T-cell (primary cell): ENCODE measurements at regions not wholly inside any gene's neighbourhood (a gene's known extent, or its start where the extent isn't known, plus 50 kb on each side); places are given as distances from the start of the nearest gene placed in this dataset.

ENCODE experiments used
- ATAC-seq, 4 experiments: fragments of 200-7000 bp in 3 of 4; fragments of 150-1000 bp in 1 of 4; cut with Tn5 transposase; replicated peaks in 1 of 4; 1 replicate in 3 of 4; 2 replicates in 1 of 4; pipeline ENCODE4 v1.10.0; 2021; ENCODE audit warnings: moderate library complexity in 3 of 4, mild to moderate bottlenecking in 2 of 4, moderate number of reproducible peaks in 1 of 4
- CTCF ChIA-PET, 2 donors: fragments of 300-600 bp; sonication (Branson Sonifier 250); formaldehyde crosslinking; loops; one replicate each; lab custom pipeline; 2022; ENCODE audit warnings: antibody characterized with exemption in 2 of 2; lab: Charles Lee
- POLR2A ChIA-PET, 2 donors: fragments of 300-600 bp; sonication (Branson Sonifier 250); formaldehyde crosslinking; loops; one replicate each; lab custom pipeline; 2022; ENCODE audit warnings: antibody characterized with exemption in 2 of 2; lab: Charles Lee
- DNase-seq, 35 experiments: peaks; one replicate each; pipeline versions ENCODE4 v3.0.0 to v3.0.0-alpha.2; 2013 to 2023
- H3K27ac ChIP-seq: one replicate; pipeline ENCODE4 v1.5.1; 2013; ENCODE audit warnings: low read length
- H3K27me3 ChIP-seq, 2 experiments: replicated peaks in 1 of 2; 1 replicate in 1 of 2; 2 replicates in 1 of 2; pipeline versions ENCODE4 v1.6.1 to v1.7.0; 2013; ENCODE audit warnings: low read length in 1 of 2, mixed read lengths in 1 of 2; ENCODE audit not compliant: control insufficient read depth in 2 of 2, insufficient read depth in 2 of 2; ENCODE audit errors: extremely low read depth in 1 of 2
- H3K36me3 ChIP-seq, 2 donors: 1 replicate in 1 of 2; 2 replicates in 1 of 2; pipeline versions ENCODE4 v1.6.1 to v1.7.0; 2013; ENCODE audit warnings: low read length in 1 of 2; ENCODE audit not compliant: control insufficient read depth in 2 of 2, insufficient read depth in 1 of 2; ENCODE audit errors: extremely low read depth in 1 of 2
- H3K4me1 ChIP-seq, 2 experiments: 1 replicate in 1 of 2; 2 replicates in 1 of 2; pipeline versions ENCODE4 v1.6.1 to v1.7.0; 2013; ENCODE audit warnings: low read length in 2 of 2, mixed read lengths in 1 of 2; ENCODE audit not compliant: insufficient read depth in 2 of 2, control insufficient read depth in 1 of 2; ENCODE audit errors: extremely low read depth in 1 of 2
- H3K4me3 ChIP-seq, 2 donors: 1 replicate in 1 of 2; 2 replicates in 1 of 2; pipeline versions ENCODE4 v1.5.1 to v1.7.0; 2013; ENCODE audit warnings: mild to moderate bottlenecking in 2 of 2, low read length in 1 of 2, moderate library complexity in 1 of 2; ENCODE audit not compliant: control insufficient read depth in 1 of 2; ENCODE audit errors: extremely low read depth in 1 of 2
- H3K9me3 ChIP-seq: 2 replicates; pipeline ENCODE4 v1.7.0; 2013
- H3K27ac Mint-ChIP-seq, 2 donors: one replicate each; pipeline ENCODE4 v1.8.0; 2020 to 2021; ENCODE audit warnings: mild to moderate bottlenecking in 2 of 2, mixed read lengths in 2 of 2
- H3K27me3 Mint-ChIP-seq, 2 donors: one replicate each; pipeline ENCODE4 v1.8.0; 2021 to 2022; ENCODE audit warnings: mixed read lengths in 2 of 2
- H3K36me3 Mint-ChIP-seq: one replicate; pipeline ENCODE4 v1.8.0; 2021; ENCODE audit warnings: mixed read lengths
- H3K4me1 Mint-ChIP-seq, 3 donors: one replicate each; pipeline ENCODE4 v1.8.0; 2020 to 2022; ENCODE audit warnings: mixed read lengths in 3 of 3, mild to moderate bottlenecking in 1 of 3
- H3K4me3 Mint-ChIP-seq, 3 donors: one replicate each; pipeline ENCODE4 v1.8.0; 2020 to 2022; ENCODE audit warnings: mild to moderate bottlenecking in 3 of 3, mixed read lengths in 3 of 3, moderate library complexity in 3 of 3
- H3K9me3 Mint-ChIP-seq, 3 donors: one replicate each; pipeline ENCODE4 v1.8.0; 2020 to 2022; ENCODE audit warnings: mixed read lengths in 3 of 3
- WGBS: methylation state at CpG from one replicate; pipeline ENCODE4 v1.1.5; 2013; ENCODE audit warnings: missing lambda C conversion rate; ENCODE audit not compliant: insufficient coverage; 5-methylcytosine and 5-hydroxymethylcytosine counted together

GRCh38 chr15:70526221-70526973 is 237.0 kb downstream of the UACA start:
- peaks cover 34 to 52% of the 10 kb centered on the region in 2 experiments for H3K4me1 ChIP-seq
- CTCF ChIA-PET, result interaction anchor here in 1 of 2 donors (0.8 kb wide), 1 partner anchor 9 kb away, joined by 3 read pairs; no protein-coding TSS in a partner anchor
- H3K36me3 ChIP-seq, result peaks cover 0 to 4% of the 10 kb centered on the region in 2 donors
- H3K27ac ChIP-seq, result no peak overlapping the region
- H3K4me1 Mint-ChIP-seq, result peaks cover 66 to 76% (median 69%) of the 10 kb centered on the region in 3 donors
- H3K4me3 ChIP-seq, result no peak overlapping the region
- peak in 2 of 35 experiments; percentile 19 to 35 for DNase-seq
- WGBS, result 76% methylated on average over 10 of the region's 12 CpGs
- no peak overlapping the region for H3K4me3 Mint-ChIP-seq
- no peaks in the 10 kb centered on the region for H3K9me3 Mint-ChIP-seq
- POLR2A ChIA-PET, result interaction anchor here in 1 of 2 donors (0.6 kb wide), 1 partner anchor 428 kb away, joined by 6 read pairs; no protein-coding TSS in a partner anchor
- H3K36me3 Mint-ChIP-seq, result peaks cover 3% of the 10 kb centered on the region
- H3K9me3 ChIP-seq, result no peaks in the 10 kb centered on the region
- ATAC-seq, result no peak
- no peaks in the 10 kb centered on the region for H3K27me3 ChIP-seq
- no peaks in the 10 kb centered on the region for H3K27me3 Mint-ChIP-seq
- peak overlapping the region in 1 of 2 donors; percentile 24 for H3K27ac Mint-ChIP-seq

- H3K4me3 Mint-ChIP-seq, result no peak overlapping the region
- POLR2A ChIA-PET, result no interaction called here
- WGBS, result 100% methylated on average over 1 of the region's 1 CpG
These were observed 237.8 kb downstream of the UACA start for GRCh38 chr15:70525551-70525950.

GRCh38 chr15:70524470-70524869 is 238.9 kb downstream of the UACA start:
- Mint-ChIP-seq H3K27ac (peak overlapping the region in 1 of 2 donors; percentile 7), H3K9me3 (no peaks in the 10 kb centered on the region), H3K36me3 (peaks cover 3% of the 10 kb centered on the region), H3K4me3 (no peak overlapping the region), H3K4me1 (peaks cover 49 to 59% (median 52%) of the 10 kb centered on the region in 3 donors), H3K27me3 (no peaks in the 10 kb centered on the region)
- DNase-seq (no peak), ATAC-seq (no peak)
- H3K36me3 ChIP-seq, result peaks cover 0 to 4% of the 10 kb centered on the region in 2 donors
- ChIA-PET POLR2A (no interaction called here), CTCF (no interaction called here)
- no peak overlapping the region for H3K4me3 ChIP-seq
- H3K9me3 ChIP-seq, result no peaks in the 10 kb centered on the region
- peaks cover 0 to 3% of the 10 kb centered on the region in 2 experiments for H3K27me3 ChIP-seq
- peaks cover 26 to 37% of the 10 kb centered on the region in 2 experiments for H3K4me1 ChIP-seq
- WGBS, result 100% methylated on average over 1 of the region's 6 CpGs
- H3K27ac ChIP-seq, result no peak overlapping the region

More at GRCh38 chr15:70525551-70525950, 237.8 kb downstream of the UACA start:
- H3K36me3 ChIP-seq, result peaks cover 0 to 4% of the 10 kb centered on the region in 2 donors
- ATAC-seq (no peak), DNase-seq (no peak)
- no peaks in the 10 kb centered on the region for H3K9me3 Mint-ChIP-seq
- peaks cover 3% of the 10 kb centered on the region for H3K36me3 Mint-ChIP-seq
- no peaks in the 10 kb centered on the region for H3K9me3 ChIP-seq
- peaks cover 34 to 48% of the 10 kb centered on the region in 2 experiments for H3K4me1 ChIP-seq
- CTCF ChIA-PET, result no interaction called here
- H3K27ac ChIP-seq, result no peak overlapping the region
- H3K27me3 Mint-ChIP-seq, result no peaks in the 10 kb centered on the region
- H3K4me1 Mint-ChIP-seq, result peaks cover 60 to 70% (median 63%) of the 10 kb centered on the region in 3 donors
- H3K27ac Mint-ChIP-seq, result no peak overlapping the region
- no peak overlapping the region for H3K4me3 ChIP-seq
- no peaks in the 10 kb centered on the region for H3K27me3 ChIP-seq

- Mint-ChIP-seq H3K4me3 (no peak overlapping the region), H3K27me3 (no peaks in the 10 kb centered on the region), H3K9me3 (no peaks in the 10 kb centered on the region), H3K27ac (no peak overlapping the region), H3K36me3 (peaks cover 3% of the 10 kb centered on the region), H3K4me1 (peaks cover 43 to 51% (median 44%) of the 10 kb centered on the region in 3 donors)
- CTCF ChIA-PET, result interaction anchor here in 1 of 2 donors (0.8 kb wide), 1 partner anchor 500 kb away, joined by 3 read pairs; no protein-coding TSS in a partner anchor
- H3K9me3 ChIP-seq, result no peaks in the 10 kb centered on the region
- H3K4me3 ChIP-seq, result no peak overlapping the region
- POLR2A ChIA-PET, result no interaction called here
- peaks cover 0 to 4% of the 10 kb centered on the region in 2 experiments for H3K27me3 ChIP-seq
- peaks cover 0 to 4% of the 10 kb centered on the region in 2 donors for H3K36me3 ChIP-seq
- H3K4me1 ChIP-seq, result peaks cover 19 to 28% of the 10 kb centered on the region in 2 experiments
- ATAC-seq (no peak), DNase-seq (no peak)
- WGBS, result 90% methylated on average over 7 of the region's 7 CpGs
- no peak overlapping the region for H3K27ac ChIP-seq
These were observed 239.7 kb downstream of the UACA start for GRCh38 chr15:70523616-70524015.

- no peak overlapping the region for H3K4me3 Mint-ChIP-seq
- peaks cover 39 to 46% (median 39%) of the 10 kb centered on the region in 3 donors for H3K4me1 Mint-ChIP-seq
- H3K36me3 ChIP-seq, result peaks cover 0 to 4% of the 10 kb centered on the region in 2 donors
- no peak overlapping the region for H3K27ac ChIP-seq
- H3K9me3 Mint-ChIP-seq, result no peaks in the 10 kb centered on the region
- ATAC-seq (no peak), DNase-seq (no peak)
- ChIA-PET POLR2A (interaction anchor here in 1 of 2 donors (0.6 kb wide), 1 partner anchor 15 kb away, joined by 4 read pairs; no protein-coding TSS in a partner anchor), CTCF (interaction anchor here in 1 of 2 donors (0.8 kb wide), 1 partner anchor 500 kb away, joined by 3 read pairs; no protein-coding TSS in a partner anchor)
- no peaks in the 10 kb centered on the region for H3K9me3 ChIP-seq
- WGBS, result no CpG with 5 or more reads among the region's 5 CpGs
- H3K27me3 Mint-ChIP-seq, result no peaks in the 10 kb centered on the region
- H3K27me3 ChIP-seq, result peaks cover 0 to 4% of the 10 kb centered on the region in 2 experiments
- H3K36me3 Mint-ChIP-seq, result peaks cover 3% of the 10 kb centered on the region
- H3K4me1 ChIP-seq, result peaks cover 15 to 24% of the 10 kb centered on the region in 2 experiments
- no peak overlapping the region for H3K4me3 ChIP-seq
- no peak overlapping the region for H3K27ac Mint-ChIP-seq
These were observed 240.2 kb downstream of the UACA start for GRCh38 chr15:70523192-70523591.

- Mint-ChIP-seq H3K36me3 (peaks cover 3% of the 10 kb centered on the region), H3K4me3 (no peak overlapping the region), H3K9me3 (no peaks in the 10 kb centered on the region), H3K27ac (peak overlapping the region in 1 of 2 donors; percentile 32), H3K4me1 (peaks cover 32 to 39% (median 32%) of the 10 kb centered on the region in 3 donors), H3K27me3 (no peaks in the 10 kb centered on the region)
- CTCF ChIA-PET, result no interaction called here
- WGBS, result no CpG with 5 or more reads among the region's 5 CpGs
- H3K9me3 ChIP-seq, result no peaks in the 10 kb centered on the region
- H3K4me3 ChIP-seq, result no peak overlapping the region
- H3K27me3 ChIP-seq, result peaks cover 0 to 4% of the 10 kb centered on the region in 2 experiments
- POLR2A ChIA-PET, result interaction anchor here in 1 of 2 donors (0.6 kb wide), 1 partner anchor 14 kb away, joined by 4 read pairs; no protein-coding TSS in a partner anchor
- H3K4me1 ChIP-seq, result peaks cover 11 to 16% of the 10 kb centered on the region in 2 experiments
- H3K27ac ChIP-seq, result no peak overlapping the region
- ATAC-seq (no peak), DNase-seq (no peak)
- H3K36me3 ChIP-seq, result peaks cover 0 to 2% of the 10 kb centered on the region in 2 donors
These were observed 240.9 kb downstream of the UACA start for GRCh38 chr15:70522323-70522966.
